Activated CD4-positive, alpha-beta T cell treated with anti-CD3 and anti-CD28 coated beads, Interleukin-10, Interleukin-2, amounts not matched to agents 100 ng/mL and 50 ng/mL, durations not matched to agents 16 hours and 8 hours (primary cell): ENCODE measurements at regions not wholly inside any gene's neighbourhood (a gene's known extent, or its start where the extent isn't known, plus 50 kb on each side); places are given as distances from the start of the nearest gene placed in this dataset.
"Not testable (repeated sequence)": the region's sequence is repeated elsewhere in the genome, so short reads cannot be mapped to it uniquely, and the experiment has no call there.

Experiments used
- DNase-seq: peaks from one replicate; pipeline ENCODE4 v3.0.0-alpha.2; 2020

GRCh38 chr4:110424144-110424543, 51.8 kb upstream of the ENPEP start:
- no peak for DNase-seq

- DNase-seq = no peak
Observed at GRCh38 chr4:110418641-110419040, 57.3 kb upstream of the ENPEP start.

- no peak for DNase-seq
Observed at GRCh38 chr4:110417136-110417535, 58.8 kb upstream of the ENPEP start.

- DNase-seq = no peak
Observed at GRCh38 chr4:110415478-110415877, 60.5 kb upstream of the ENPEP start.

- DNase-seq = no peak
Observed at GRCh38 chr4:110415041-110415440, 60.9 kb upstream of the ENPEP start.

GRCh38 chr4:110414561-110414920, 61.4 kb upstream of the ENPEP start:
- no peak for DNase-seq

GRCh38 chr4:110413807-110414560, 62.0 kb upstream of the ENPEP start:
- DNase-seq = not testable (repeated sequence)

- DNase-seq = no peak
Observed at GRCh38 chr4:110412354-110413065, 63.4 kb upstream of the ENPEP start.

- no peak for DNase-seq
Observed at GRCh38 chr4:110411574-110412011, 64.4 kb upstream of the ENPEP start.

- DNase-seq = not testable (repeated sequence)
Observed at GRCh38 chr4:110410853-110411573, 64.9 kb upstream of the ENPEP start.

- no peak for DNase-seq
Observed at GRCh38 chr4:110400086-110400485, 75.9 kb upstream of the ENPEP start.

- DNase-seq = not testable (repeated sequence)
Observed at GRCh38 chr4:110399046-110399445, 76.9 kb upstream of the ENPEP start.

- DNase-seq = no peak
Observed at GRCh38 chr4:110396963-110397362, 79.0 kb upstream of the ENPEP start.

GRCh38 chr4:110395421-110395820, 80.5 kb upstream of the ENPEP start:
- DNase-seq = no peak

- no peak for DNase-seq
Observed at GRCh38 chr4:110394871-110395270, 81.1 kb upstream of the ENPEP start.

- no peak for DNase-seq
Observed at GRCh38 chr4:110381784-110382183, 94.2 kb upstream of the ENPEP start.

- no peak for DNase-seq
Observed at GRCh38 chr4:110372485-110372884, 103.5 kb upstream of the ENPEP start.

GRCh38 chr4:110371016-110371770, 104.8 kb upstream of the ENPEP start:
- no peak for DNase-seq

- DNase-seq = no peak
Observed at GRCh38 chr4:110368409-110368808, 107.5 kb upstream of the ENPEP start.

- DNase-seq = no peak
Observed at GRCh38 chr4:110367156-110367555, 108.8 kb upstream of the ENPEP start.

GRCh38 chr4:110365761-110366160, 110.2 kb upstream of the ENPEP start:
- no peak for DNase-seq

GRCh38 chr4:110364911-110365520, 110.9 kb upstream of the ENPEP start:
- no peak for DNase-seq

GRCh38 chr4:110361921-110362320, 114.0 kb upstream of the ENPEP start:
- no peak for DNase-seq
